ENCODE measurements at regions not wholly inside any gene's neighbourhood (a gene's known extent, or its start where the extent isn't known, plus 50 kb on each side); places are given as distances from the start of the nearest gene placed in this dataset.

DNA sequence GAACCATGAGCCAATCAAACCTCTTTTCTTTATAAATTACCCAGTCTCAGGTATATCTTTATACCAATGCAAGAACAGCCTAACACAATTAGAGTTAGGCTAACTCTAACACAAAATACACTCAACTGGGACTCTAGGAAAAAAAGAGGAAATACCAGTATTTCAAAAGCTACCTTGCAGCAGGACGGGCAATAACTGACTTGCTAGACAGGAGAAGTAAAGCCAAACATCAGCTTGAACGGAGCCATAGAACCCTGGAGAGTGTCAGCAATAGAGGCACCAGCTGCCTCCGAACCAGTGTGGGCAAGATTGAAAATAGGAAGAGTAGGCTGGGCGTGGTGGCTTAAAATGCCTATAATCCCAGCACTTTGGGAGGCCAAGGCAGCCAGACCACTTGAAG is 162.0 kb upstream of the SOX4 start:
- DNase-seq: peak in 2 of 3 donors; percentile 10 to 27

DNA sequence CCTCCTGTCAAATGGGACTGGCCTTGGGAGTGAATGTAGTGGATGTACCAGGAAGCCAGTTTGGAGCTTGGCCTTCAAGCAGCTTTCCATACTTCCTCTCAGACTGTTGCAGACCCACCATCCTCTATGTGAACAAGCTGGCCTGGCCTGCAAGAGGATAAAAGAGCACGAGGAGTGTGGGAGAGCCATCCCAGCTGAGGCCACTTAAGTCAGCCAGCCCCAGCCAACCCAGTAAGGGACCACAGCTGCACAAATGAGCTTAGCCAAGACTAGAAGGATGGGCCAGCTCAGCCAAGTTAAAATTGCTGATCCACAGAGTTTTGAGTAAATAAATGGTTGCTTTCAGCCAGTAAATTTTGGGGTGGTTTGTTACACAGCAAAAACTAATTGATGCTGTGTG is 156.9 kb upstream of the SOX4 start:
- no peak for DNase-seq

DNA sequence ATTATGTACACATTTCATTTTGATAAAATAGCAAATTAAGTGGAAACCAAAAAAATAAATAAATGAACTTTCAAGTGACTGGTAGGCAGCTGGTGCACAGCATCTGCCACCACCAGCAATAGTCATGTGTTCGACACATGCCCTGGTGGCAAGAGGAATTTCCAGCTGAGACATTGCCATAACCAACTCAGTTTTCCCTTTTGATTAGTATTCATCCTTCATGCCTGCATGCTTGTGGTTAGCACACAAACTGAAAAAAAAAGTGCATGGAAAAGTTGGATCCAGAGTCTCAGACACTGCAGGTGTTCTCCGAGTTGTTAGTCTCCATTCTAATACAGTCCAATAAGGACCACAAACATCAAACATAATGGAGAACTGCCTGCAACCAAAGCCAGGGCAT is 156.0 kb upstream of the SOX4 start:
- DNase-seq: peak; percentile 14 to 48 (median 15)

DNA sequence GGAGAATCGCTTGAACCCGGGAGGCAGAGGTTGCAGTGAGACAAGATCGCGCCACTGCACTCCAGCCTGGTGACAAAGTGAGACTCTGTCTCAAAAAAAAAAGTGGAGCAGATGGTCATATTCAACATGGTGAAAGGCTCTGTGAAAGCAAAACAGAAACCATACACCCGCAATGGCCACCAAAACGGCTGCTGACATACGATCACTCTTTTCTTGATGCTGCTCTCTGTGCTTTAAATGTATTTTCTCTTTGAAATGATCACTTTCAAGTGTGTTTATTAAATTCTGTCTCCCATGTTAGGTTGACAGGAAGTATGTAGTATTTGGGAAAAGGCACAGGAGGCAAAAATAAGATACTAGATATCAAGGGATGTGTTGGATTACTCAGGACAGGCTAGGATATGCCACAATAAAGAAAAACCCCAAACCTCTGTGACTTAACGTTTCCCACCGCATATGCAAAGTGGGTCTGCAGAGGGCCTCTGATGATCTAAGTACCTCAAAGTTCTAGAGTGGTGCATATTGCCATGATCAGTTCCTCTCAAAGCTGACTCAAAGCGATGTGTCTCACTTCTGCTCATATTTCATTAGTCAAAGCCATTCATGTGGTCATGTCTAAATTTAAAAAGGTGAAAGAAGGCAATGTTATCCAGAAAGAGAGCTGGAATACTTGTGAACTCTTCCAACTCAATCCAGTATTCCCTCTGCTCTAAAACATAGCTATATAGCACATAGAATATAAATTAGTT is 155.1 kb upstream of the SOX4 start:
- peak; percentile 73 to 90 (median 80) for DNase-seq

DNA sequence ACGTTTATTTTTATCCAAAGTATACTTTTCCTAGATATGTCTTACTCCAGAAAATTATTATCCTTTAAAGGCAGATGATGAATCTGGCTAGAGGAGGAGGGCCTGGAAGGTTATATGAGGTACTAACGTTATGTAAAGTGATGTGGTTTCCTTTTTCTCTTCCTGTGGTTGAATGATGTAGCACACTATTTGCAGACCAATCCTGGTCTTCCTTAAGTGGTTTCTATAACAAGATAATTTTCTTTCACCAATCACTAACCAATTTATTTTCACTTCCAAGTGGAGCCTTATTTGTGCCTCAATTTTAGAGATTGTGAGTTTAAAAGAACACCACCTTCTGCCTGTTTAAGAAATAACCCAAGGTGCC is 154.6 kb upstream of the SOX4 start:
- peak; percentile 7 to 45 (median 29) for DNase-seq

DNA sequence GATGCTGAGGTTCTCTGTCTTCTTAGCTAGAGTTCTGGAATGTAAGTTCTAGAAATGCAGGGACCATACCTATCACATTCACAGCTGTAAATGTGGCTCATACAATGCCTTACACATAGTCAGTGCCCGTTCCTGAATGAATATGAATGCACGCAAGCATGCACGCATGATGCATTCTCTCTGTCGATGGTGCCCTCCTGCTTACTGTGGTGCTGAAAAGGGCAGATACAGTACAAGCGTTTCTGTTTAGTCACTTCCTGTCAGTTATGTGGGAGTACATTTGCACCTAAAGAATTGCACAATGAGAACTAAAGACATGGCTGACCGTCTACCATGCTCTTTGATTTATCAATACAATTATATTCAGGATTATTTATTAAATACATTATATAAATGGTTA is 152.2 kb upstream of the SOX4 start:
- peak; percentile 10 to 39 (median 37) for DNase-seq

DNA sequence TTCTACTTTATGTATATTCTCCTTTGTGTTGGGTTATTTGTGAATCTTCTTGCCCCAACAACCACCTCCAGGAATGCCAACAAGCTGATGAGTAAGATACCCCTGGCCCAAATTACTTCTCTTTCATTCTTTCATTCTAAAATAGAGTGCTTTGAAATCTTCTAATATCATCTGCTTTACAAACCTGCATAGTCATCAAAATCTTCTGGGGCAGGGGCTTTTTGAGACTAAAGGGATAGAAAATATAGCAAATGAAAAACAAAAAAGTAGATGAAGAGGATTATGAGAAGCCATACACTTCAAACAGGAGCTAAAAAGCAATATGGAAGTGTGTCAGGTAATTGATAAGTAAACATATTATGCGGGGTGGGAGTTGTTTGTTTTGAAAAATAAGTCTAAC is 150.7 kb upstream of the SOX4 start:
- DNase-seq: no peak

DNA sequence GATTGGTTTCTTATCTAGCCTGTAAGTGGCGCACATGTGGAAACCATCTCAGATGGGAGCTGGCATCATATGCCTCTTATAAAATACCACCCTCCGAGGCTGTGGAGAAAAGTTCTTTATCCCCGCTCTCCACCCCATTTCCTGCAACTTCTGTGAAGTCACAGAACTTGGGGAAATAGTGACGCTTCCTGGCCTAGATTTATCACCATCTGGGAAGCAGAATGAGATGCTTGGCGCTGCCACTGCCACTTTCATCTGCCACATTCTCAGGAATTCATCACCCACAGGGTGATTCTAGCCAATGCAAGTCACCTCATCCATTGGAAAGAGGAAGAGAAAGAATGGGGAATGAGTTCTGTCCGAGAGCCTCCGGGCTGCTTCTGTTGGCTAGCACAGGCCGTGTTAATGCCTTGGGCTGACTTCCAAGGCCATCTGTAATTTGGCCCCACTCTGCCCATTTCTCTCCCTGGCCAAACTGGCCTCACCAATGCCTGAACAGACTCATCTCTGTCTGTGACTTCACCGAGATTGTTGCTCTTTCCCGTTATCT is 148.8 kb upstream of the SOX4 start:
- no peak for DNase-seq

DNA sequence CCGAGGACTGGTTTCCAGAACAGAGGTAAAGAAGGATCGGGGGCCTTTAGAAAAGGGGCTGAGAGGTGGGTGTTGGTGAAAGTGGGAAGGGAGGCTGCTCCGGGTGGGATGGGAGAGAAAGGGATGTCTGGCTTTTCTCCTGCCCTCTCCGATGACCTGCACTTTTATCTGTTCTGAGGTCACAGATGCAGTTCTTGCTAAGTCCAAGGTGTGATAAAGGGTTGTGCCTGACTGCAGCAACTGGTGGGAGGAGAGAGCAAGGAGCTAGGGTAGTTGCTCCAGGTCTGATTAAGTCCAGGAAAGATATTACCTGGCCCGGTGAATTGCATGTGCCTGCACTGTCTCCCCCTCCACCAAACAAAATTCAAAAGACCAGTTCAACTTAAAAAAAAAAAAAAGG is 145.6 kb upstream of the SOX4 start:
- no peak for DNase-seq

DNA sequence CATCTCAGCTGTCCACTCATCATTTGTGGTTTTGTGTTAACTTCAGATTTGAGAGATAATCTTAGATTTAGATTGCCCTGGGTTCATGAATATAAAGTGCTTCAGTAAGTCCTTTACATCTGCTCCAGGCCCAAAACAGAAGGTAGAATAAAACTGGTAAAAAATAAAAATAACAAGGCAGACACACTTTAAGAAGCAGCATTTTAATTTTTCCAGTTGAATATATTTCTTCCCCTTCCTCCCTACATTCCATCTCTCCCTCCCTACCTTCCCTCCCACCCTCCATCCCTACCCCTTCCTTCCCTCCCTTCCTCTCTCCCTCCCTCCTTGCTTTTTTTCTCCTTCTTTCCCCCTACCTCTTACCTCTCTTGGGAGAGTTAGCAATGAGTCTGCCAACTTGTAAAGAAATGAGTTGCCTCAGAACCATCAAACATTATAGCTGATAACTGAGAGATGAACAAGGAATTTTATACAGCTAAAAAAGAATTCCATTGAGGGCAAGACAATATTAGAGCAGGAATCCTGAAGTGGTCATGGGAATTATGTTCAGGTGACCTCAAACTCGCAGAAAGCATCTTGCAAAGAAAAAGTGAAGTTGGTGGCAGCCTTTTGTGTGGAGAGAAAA is 145.0 kb upstream of the SOX4 start:
- no peak for DNase-seq

DNA sequence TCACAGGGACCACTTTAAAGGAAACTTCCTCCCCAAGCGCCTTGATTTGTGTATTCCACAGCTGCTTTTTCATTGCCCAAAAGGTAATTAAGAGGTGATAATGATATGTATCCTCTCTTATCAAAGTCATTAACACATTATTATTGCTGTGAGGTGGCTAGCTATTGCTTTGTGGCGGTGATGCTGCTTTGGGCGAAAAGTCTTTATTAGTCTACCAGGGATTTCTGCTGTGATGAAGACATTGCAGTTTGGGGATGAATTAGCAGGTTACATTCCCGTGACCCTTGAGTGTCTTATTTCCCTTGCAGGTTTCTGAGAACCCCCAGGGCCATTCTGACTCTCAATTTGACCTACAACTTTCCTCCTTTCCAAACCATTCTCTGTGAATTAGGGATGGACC is 143.4 kb upstream of the SOX4 start:
- no peak for DNase-seq

DNA sequence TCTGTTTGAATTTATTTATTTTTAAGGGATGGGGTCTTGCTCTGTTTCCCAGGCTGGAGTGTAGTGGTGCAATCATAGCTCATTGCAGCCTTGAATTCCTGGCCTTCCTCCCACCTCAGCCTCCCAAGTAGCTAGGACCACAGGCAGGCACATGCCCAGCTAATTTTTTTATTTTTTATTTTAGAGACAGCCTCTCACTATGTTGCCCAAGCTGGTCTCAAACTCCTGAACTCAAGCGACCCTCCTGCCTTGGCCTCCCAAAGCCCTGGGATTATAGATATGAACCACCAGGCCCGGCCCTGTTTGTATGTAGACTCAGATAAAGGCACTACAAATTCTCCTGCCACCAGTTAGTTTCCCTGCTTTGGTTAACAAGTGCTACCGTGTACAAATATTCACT is 142.9 kb upstream of the SOX4 start:
- DNase-seq: no peak

DNA sequence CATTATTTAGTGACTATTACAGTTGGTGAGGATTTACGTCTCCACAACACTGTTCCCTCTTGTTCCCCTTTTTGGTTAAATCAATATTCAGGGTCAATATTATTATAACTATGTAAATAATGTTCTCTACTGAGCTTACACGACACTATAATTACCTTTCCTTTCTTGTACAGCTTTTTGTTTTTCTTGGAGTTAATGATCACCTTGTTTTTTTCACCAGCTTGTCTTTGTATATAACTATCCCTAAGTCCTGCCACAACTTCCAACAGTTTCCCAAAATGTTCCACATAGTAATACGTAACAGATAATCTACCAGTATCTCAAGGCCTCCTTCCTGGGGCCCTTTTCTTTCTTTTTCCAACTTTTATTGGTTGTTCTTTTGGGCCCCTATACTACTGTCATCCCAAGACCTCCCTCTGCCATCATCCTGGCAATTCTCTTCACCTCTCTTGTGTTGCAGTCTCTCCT is 142.0 kb upstream of the SOX4 start:
- DNase-seq: no peak

DNA sequence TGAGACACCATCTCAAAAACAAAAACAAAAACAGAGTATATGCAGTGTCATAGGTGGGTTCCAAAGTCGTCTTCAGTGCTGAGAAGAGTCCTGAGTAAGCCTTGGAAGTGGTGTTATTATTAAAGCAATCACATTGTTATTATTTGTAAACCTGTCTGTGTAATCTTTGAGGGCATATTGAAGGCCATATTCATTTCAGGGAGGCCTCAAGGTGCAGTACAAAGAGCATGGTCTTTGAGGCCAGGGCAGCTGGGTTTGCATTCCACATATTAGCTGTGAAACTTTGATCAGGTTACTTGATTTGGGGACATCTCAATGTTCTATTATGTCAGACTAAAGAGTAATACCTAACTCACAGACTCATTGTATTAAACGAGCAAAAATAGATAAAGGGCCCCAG is 139.3 kb upstream of the SOX4 start:
- no peak for DNase-seq

DNA sequence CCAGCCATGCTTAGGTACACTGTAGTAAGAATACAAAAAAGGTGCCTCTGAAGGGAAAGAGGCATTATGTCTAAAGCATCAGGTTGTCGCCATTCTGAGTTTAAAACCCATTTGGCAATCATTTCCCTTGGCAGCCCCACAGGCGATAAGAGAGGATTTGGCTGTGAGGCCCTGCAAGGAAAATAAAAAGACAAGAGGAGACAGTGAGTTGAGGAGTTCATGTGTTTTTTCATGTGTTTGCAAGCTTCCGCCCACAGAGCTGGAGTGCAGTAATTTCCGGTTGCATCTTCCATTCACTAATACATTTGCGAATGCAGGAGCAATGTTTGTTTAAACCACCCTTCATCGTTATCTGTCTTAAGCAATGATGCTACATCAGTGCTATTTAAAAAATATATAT is 138.5 kb upstream of the SOX4 start:
- DNase-seq: no peak

DNA sequence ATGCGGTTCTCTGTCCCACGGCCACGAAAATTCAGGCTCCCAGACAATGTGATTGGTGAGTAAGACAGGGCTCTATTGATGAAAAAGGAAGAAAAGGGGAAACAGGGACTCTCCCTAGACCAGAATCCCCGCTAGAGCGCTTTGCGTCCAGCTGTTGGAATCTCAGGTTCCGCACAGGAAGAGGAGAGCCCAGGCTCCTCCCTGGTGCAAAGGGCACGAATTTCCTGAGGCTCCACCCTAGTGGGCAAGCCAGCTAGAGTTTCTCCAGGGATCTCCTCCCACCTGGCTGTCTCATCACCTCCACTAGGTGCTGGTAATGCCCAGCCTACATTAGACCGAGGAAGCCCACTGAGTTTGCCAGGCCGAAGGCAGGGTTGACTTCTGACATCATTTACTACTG is 135.9 kb upstream of the SOX4 start:
- DNase-seq: no peak

DNA sequence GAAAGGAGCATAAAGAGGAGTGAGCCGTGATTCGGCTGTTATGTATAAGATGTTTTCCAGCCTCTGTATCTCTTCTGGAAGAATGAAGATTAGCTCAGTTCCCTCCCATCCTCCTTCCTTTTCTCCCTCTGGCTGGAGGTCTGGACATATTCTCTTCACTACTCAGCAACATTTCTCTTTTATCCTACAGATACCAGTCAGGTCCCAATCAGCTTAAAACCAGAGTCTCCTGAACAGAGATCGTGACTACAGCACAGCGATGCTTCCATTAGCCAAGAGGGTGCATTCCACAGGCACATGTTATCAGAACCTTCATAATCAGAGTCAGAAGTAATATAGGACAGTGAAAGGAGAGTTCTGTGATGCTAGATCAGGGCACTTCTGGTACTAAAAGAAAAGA is 133.9 kb upstream of the SOX4 start:
- no peak for DNase-seq

DNA sequence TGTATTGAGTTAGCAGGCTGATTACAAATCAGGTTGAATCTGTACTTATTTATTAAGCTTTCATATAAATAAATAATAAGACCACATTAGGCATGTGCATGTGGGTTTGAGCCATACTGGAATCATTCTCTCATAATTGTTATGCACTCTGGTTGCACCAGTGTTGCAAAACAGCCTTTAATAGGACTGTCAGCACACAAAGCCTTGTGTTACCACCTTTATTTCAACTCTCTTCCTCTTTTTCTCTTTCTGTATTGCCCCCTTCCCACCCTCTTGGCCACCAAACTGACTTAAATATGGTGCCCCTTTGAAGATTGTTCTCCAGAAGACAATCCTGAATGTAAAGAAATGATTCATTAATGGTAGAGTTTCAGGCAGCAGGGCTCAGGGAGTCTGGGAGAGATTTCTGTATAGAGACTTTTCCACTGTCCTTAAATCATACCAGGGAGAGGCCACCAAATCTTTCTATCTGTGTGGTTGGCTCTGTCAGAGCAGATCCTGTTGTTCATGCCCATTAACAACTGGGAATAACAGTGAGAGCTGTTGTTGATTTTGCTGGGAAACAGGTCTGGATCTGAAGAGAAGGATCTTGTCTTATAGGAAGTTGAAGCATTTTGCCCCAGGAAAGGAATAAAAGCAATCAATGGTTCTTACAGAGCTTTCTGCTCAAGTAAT is 131.6 kb upstream of the SOX4 start:
- no peak for DNase-seq

DNA sequence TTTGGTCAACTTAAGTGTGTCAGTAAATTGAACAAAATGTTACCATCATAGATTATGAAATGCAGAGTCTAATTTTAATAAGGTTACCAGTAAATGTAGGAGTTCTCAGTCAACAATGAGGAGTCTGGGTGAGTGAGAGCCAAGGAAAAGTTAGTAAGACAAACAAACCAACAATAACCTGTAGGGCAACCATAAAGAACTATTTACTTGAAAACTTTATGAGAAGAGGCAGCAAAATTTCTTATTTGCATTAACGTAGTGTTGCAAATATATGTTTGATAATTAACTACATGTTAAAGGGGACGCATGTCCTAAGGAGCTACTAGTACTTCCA is 131.1 kb upstream of the SOX4 start:
- DNase-seq: no peak

DNA sequence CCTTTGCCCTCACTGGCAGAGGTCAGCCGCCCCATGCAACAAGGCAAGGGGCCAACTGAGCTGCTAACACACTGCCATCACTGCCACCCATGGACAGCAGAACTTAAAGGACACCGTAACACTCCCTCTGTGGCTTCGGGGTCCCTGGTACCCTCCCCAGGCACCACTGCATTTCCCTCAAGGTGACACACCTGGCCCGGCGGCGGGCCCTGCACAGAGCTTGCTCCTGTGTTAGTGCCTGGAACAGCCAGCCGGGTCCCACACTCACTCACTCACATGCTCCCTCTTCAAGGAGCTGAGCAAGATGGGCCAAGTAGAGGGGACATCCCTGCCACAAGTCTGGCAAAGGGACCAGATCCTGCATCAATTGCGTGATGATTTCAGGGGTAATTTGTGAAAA is 126.5 kb upstream of the SOX4 start:
- DNase-seq: no peak

DNA sequence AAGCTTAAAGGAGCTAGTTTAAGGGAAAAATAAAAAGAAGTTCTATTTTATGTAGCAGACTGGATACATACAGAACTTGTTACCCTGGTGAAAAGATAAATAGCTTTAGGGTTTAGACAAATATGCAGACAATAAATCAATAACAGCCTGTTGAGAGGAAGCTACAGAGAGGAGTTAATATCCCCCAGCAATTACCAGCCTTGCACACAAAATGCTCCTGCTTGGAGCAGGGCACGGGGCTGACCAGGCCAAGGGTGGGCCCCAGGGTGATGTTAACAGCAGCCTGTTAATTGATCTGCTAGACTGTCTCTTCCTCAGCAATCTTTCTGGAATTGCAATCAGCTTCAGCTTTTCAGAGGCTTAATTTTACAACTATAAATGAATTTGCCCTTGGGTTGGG is 125.1 kb upstream of the SOX4 start:
- DNase-seq: no peak

DNA sequence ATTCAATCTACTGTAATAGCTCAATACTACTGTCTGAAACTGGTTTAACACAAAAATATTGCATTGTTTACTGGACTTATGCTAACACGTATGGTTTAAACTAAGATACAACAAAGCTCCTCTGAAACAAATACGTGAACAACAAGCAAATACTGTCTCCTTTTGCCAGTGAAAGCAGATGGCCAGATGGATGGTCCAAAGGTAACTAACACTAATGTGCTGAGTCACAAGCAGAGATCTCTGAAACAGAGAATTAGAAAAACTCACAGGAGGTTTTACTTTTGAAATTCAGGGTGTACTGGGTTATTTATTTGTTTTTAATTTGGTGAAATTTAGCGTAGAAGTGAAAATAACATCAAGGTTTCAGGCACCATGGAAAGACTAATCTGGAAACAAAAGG is 124.3 kb upstream of the SOX4 start:
- DNase-seq: no peak

DNA sequence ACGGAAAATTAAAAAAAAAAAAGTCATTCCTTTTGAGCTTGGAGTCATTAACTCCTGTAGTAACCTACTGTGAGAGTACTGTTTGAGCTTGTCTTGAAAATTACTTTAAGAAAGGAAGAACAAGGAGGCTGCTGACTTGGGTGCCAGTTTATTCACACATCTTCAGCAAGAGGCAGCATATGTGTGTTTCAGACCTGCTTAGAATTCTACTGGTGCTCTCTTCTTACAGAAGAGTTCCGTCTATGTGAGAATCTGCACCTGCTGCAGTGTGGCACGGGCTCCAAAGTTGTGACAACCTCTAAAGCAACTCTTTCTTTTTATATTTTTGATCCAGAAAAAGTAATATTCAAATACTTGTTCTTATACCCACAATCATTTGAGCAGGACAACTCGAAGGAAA is 117.4 kb upstream of the SOX4 start:
- no peak for DNase-seq

DNA sequence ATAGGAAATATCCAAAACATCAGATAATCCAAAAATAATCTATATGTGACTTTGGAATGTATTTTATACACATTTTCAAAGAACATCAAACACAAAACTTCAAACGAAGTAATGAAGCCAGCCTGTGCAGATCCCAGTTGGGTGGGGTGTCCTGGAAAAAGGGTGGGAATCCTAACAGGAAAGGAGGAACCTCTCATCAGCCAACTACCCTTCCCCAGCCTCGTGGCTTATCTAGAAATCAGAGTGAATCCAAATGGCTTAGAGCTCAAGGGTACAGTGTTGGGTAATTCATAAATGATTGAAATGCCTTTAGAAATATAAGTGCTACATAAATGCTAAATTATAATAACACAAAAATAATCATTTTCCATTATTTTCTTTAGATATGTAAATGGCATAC is 115.1 kb upstream of the SOX4 start:
- no peak for DNase-seq

Data from suppressor macrophage treated with lipopolysaccharide for 1 hour (primary cell).